NCI-H1105 (cell line): ENCODE measurements at regions not wholly inside any gene's neighbourhood (a gene's known extent, or its start where the extent isn't known, plus 50 kb on each side); places are given as distances from the start of the nearest gene placed in this dataset.

Experiments used
- DNase-seq: peaks from one replicate; lab custom pipeline; 2025; lab: John Stamatoyannopoulos, UW

- DNase-seq = no peak
Observed at GRCh38 chr2:128450211-128451024, 131.8 kb upstream of the HS6ST1 start.

GRCh38 chr2:128451084-128452023 lies 132.7 kb upstream of the HS6ST1 start:
- DNase-seq = no peak

GRCh38 chr2:128452024-128452411 lies 133.3 kb upstream of the HS6ST1 start:
- DNase-seq = no peak

GRCh38 chr2:128452536-128453530 lies 134.2 kb upstream of the HS6ST1 start:
- no peak for DNase-seq

GRCh38 chr2:128454980-128455720 lies 136.5 kb upstream of the HS6ST1 start:
- no peak for DNase-seq

- DNase-seq = no peak
Observed at GRCh38 chr2:128455721-128456050, 137.0 kb upstream of the HS6ST1 start.

GRCh38 chr2:128456281-128456680 lies 137.6 kb upstream of the HS6ST1 start:
- no peak for DNase-seq

- no peak for DNase-seq
Observed at GRCh38 chr2:128457006-128457604, 138.4 kb upstream of the HS6ST1 start.

GRCh38 chr2:128457716-128458115 lies 139.0 kb upstream of the HS6ST1 start:
- DNase-seq = no peak

GRCh38 chr2:128458505-128458904 lies 139.8 kb upstream of the HS6ST1 start:
- DNase-seq = no peak

GRCh38 chr2:128464456-128464855 lies 145.8 kb upstream of the HS6ST1 start:
- DNase-seq = no peak

GRCh38 chr2:128465246-128466170 lies 146.8 kb upstream of the HS6ST1 start:
- DNase-seq = no peak

- no peak for DNase-seq
Observed at GRCh38 chr2:128466376-128466775, 147.7 kb upstream of the HS6ST1 start.

GRCh38 chr2:128466776-128467175 lies 148.1 kb upstream of the HS6ST1 start:
- DNase-seq = no peak

GRCh38 chr2:128467321-128467969 lies 148.8 kb upstream of the HS6ST1 start:
- DNase-seq = no peak

- no peak for DNase-seq
Observed at GRCh38 chr2:128468186-128468920, 149.7 kb upstream of the HS6ST1 start.

- DNase-seq = no peak
Observed at GRCh38 chr2:128469203-128469602, 150.5 kb upstream of the HS6ST1 start.

- DNase-seq = no peak
Observed at GRCh38 chr2:128469875-128470274, 151.2 kb upstream of the HS6ST1 start.
